Pons (tissue), 1 donor: ENCODE measurements at regions not wholly inside any gene's neighbourhood (a gene's known extent, or its start where the extent isn't known, plus 50 kb on each side); places are given as distances from the start of the nearest gene placed in this dataset.

Experiments
- DNase-seq: peaks from one replicate; pipeline ENCODE4 v3.0.0-alpha.2; 2016; ENCODE audit warnings: low spot score

DNA sequence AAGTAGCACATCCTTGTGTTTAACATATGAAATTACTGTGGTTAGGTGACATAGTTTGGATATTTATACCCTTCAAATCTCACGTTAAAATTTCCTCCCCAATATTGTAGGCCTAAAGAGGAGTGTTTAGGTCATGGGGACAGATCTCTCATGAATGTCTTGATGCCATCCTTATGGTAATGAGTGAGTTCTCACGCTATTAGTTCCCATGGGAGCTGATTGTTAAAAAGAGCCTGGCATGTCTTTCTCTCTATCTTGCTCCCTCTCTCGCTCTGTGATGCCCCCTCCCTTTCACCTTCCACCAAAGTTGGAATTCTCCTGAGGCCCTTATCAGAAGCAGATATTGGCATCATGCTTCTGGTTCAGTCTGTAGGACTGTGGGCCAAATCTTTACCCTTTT is 660.1 kb downstream of the ADCYAP1 start:
- DNase-seq, result no peak

DNA sequence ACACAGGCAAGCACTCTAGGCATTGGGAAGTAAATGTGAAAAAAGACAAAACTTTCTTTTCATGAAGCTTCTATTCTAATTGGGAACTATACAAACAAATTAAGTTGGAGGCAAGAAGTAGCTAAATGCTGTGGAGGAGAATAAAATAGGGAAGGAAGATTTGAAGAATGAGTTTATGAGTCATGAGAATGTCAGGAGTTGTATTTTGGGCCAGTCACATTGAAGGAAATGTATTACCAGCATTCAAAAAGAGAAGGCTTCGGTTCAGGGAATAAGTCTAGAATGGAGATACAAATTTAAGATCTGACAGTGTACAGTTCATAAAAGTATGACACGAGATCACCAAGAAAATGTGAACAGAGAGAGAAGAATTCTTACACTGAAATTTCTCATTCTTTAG is 666.5 kb downstream of the ADCYAP1 start:
- no peak for DNase-seq

DNA sequence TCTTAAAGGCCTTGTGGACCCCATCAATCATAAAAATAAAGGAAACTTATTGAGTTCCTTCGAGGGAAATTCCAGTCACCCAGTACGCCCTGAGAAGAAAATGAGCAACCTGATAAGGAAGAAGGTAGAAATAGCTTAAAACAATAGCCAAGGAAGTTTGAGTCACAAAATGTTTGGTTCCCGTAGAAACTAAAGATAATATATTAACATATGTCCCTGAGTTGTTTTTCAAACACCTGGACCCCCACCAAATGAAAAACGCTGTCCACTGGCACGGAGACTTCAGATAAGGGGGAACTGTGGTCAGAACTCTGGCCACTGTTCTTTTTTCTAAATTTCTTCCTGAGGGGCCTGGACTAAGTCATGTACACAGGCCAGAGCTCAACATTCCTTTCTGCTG is 669.1 kb downstream of the ADCYAP1 start:
- no peak for DNase-seq

DNA sequence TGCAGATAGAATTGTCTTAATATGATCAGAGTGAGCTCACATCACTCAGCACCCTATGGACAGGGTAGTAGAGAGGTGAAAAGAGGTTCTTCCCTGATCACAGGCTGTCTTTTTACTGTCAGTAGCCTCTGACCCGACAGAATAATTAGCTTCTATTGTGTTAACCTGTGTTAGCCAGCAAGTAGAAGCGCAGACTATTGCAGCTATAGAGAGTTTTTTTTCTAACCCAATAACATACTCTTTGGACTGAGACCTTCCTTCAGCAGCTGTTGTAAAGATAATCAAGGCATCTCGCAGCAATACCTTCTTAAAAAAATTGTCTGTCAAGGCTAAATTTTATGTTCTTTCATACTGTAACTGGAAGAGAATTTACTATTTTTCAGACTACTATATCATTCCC is 670.4 kb downstream of the ADCYAP1 start:
- no peak for DNase-seq

DNA sequence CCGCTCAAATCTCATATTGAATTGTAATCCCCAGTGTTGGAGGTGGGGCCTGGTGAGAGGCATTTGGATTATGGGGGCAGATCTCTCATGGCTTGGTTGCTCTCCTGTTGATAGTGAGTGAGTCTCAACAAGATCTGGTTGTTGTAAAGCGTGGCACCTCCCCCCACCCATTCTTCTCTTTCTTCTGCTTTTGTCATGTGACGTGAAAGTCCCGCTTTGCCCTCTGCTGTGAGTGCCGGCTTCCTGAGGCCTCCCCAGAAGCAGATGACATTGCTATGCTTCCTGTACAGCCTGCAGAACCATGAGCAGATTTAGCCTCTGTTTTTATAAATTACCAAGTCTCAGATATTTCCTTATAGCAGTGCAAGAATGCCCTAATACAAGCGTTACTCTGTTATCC is 673.8 kb downstream of the ADCYAP1 start:
- DNase-seq, result no peak

DNA sequence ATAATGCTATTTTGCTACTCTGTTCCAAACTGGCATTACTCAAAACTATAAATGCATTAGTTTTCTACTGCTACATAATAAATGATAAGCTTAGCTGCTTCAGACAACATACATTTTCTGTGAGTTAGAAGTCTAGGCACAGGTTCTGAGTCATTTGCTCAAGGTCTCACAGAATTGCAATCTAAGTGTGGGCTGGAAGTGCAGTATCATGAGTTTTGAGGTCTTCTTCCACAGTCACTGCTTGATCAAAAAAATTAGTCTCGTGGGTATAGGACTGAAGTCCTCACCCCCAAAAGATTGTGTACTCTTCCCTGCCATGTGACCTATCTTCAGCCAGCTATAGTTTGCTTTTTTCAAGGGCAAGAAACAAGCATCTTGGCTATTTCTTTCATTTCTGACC is 676.9 kb downstream of the ADCYAP1 start:
- no peak for DNase-seq

DNA sequence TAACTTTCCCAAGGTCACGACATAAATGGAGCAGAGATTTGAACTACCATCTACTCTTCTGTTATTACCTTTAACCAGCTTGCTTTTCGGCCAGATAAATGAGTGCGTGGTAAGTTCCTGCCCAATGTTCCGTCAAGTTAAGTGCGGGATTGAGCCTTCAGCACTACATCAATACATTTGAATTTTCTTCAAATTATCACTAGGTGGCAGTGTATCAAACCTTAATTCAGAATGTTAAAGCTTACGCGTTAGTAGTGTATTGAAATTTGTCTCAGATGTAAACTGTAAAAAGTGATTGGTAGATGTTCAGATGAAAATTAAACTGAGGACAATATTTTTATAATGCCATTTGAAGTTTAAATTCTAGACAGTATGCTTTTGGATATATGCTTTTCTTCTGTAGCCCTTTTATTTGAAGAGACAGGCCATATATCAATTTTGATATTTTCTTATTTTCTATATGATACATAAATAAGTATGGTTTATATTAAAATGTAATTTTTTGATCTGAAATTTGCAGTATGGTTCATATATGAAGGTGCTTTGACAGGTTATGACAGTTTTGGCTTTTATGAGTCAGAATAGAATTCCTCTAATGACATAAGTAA is 681.3 kb downstream of the ADCYAP1 start:
- peak; percentile 59 for DNase-seq

DNA sequence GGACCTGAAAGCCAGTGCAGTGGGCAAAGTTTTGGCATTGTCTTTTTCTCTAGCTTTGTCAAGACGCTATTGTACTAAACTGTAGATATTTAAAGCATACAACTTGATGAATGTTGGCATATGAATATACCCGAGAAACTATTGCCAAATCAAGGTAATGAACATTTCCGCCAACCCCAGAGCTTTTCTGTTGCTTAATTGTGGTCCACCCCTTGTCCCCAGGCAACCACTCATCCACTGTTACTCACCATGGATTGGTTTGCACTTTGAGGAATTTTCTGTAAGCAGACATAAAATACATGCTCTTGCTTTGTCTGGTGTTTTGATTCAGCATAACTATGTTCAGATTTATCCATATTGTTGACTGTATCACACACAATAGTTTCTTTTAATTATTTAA is 688.4 kb downstream of the ADCYAP1 start:
- no peak for DNase-seq

DNA sequence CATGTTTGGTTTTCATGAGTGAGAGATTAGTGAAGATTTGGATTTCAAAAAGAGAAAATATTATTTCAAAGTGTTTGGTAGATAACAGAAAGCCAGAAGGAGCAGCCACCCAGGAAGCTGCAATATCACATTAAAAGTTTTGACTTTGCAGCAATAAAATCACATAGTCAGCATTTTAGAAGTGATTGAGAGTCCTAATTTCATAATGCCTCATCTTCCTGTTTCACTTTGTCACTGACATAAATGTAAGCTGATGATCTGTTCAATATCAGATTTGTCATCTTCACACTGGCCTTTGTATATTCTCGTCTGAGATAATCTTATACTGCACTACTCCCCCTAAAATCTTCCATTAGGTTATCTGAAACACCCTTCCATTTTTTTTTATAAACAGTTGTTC is 690.5 kb downstream of the ADCYAP1 start:
- DNase-seq, result no peak

DNA sequence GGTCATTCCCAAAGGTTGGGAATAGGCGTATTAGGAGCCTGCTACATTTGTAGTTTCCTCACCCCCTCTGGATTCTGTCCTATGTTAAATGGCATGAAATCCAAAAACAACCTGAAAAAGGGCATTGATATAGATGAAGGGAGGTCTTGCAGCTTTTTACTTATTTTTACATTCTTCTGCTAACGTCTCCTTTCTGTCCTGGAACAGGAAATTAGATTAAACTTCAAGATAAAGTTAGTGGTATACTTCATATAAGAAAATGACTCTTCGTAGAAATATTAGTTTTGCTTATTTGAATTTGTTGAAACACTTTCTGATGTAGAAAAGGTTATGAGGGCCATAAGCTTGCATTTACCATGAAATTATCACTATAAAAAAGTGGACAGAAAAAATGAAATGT is 694.5 kb downstream of the ADCYAP1 start:
- no peak for DNase-seq

DNA sequence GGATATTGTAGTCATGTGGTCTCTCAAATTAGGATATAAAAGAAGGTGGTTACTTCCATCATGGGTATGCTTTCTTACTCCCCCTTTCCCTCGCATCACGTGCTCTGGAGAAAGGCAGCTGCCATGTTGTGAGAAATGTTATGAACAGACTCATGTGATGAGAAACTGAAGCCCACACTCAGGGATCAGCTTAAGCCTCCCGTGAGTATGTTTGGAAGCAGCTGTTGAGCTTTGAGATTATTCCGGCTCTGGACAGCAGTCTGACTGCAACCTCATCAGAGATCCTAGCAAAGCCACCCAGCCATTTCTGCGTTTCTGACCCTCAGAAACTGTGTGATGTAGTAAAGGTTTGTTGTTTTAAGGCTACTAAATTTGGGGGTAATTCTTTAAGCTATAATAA is 700.1 kb downstream of the ADCYAP1 start:
- no peak for DNase-seq

DNA sequence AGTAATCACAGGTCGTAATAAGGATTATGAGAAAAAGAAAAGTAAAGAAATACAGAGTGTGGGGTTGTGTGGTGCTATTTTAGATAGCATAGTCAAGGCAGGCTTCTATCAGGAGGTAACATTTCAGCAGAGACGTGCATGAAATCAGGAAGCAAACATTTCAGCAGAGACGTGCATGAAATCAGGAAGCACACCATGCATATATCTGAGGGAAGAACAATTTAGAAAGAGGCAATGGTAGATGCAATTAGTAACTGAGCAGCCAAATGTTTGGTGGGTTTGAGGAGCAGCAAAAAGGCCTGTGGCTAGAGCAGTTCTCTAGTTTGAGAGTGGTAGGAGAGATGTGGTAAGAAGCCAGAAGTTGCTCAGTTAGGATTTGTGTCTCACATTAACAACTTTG is 713.7 kb downstream of the ADCYAP1 start:
- no peak for DNase-seq

DNA sequence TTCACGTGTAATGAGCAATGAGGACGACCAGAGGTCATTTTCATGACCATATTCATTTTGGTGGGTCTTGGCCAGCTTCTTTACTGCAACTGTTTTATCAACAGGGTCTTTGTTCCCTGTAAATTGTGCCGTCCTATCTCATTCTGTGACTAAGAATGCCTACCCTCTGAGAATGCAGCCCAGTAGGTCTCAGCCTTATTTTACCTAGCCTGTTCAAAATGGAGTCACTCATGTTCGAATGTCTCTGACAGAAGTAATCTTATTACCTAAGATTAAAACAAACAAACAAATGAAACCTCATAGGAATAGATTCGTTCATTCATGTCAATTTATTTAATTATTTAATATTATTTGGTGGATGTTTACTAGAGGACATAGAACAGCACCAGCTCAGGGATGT is 714.8 kb downstream of the ADCYAP1 start:
- no peak for DNase-seq

DNA sequence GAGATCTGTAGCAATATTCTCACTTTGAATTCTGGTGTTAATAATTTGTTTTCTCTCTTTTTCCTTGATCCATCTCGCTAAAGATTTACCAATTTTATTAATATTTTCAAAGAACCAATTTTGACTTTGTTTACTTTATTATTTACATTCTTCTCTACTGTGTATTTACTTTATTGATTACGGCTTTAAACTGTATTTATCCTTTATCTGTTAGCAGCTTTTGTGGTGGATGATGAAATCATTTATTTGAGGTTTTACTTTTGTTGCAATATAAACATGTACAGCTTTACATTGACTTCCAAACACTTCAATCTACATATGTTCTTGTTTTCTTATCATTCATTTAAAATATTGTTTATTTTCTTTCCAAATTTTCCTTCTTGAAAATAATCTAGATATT is 719.9 kb downstream of the ADCYAP1 start:
- no peak for DNase-seq

DNA sequence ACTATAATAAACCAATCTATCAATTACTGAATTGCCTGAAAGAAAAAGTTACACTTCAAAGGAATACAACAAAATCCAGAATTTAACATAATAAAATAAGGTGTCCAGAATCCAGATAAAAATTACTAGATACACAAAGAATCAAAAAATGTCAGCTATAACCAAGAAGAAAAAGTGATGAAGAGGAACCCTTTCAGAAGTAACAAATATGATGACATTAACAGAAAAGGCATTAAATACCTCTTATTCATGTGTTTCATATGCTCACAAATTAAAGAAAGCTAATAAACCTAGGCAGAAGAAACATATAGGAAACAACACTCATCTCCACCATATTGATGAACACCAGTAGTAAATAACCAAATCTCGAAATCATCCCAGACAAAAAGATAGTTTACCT is 722.8 kb downstream of the ADCYAP1 start:
- DNase-seq, result no peak

DNA sequence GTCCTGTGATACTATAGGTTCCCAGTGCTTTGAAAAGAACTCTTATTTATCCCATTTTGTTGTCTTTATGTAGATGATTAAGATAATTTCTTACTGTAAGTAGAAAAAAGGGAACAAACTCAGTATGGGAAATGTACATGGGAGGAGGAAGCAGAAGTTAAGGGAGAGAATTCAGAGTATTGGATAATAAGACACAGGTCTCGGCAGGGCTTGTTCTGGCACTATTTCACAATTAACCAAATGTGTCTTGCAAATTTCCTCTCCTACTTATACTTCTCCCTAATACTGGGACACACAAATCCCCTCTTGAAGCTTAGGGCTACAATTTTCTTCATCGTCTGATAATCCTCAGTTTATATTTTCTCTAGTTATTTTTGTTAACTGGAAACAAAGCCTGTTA is 744.0 kb downstream of the ADCYAP1 start:
- no peak for DNase-seq

DNA sequence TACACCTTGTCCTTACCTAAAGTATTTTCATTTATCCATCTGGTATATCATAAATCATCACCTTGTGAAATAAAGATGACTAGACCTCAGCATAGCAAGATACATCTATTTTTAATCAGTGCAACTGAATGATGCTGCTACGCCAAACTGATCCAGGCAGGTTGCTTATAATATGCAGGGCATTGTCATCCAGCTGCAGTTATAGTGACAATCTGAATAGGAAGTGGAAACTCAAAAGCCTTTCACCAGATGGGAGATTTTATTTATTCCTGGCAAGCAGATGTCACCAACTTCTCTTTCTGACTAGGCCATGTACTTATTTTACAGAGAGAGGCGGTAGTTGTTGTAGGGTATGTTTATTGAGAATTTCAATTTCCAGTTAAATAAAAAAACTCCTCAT is 747.3 kb downstream of the ADCYAP1 start:
- no peak for DNase-seq

DNA sequence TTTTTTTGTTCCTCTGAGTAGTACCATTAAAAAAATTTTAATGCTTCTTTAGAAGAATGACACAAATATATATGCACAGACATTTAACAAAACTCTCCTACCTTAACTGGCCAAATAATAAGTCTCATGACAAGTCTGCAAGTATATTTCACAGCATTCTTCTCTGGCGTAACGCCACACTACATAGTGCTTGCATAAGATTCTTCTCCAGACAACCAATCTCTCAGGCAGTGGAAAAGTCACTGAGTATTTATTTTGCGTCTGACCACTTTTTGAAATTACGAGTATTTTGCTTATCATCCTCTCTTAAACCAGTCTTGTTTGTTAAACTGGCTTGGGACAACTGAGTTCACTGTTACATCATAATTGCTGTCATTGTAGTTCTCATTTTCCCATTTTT is 749.2 kb downstream of the ADCYAP1 start:
- no peak for DNase-seq

DNA sequence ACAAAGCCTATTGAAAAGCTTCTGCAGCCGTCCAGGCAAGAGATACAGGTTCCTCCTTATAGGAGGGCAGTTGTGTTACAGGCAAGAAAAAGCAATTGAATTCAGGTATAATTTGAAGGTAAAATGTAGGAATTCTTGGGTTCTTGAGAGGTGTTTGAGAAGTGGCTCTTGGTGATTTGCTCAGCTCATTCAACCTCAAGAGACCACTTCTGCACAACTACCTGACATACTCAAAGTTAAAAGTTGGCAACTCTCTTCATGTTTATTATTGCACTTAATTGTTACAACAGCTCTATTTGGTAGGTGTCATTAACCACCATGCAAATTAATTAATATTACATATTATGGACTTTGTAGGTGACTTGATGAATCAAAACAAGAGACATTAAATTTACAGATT is 753.2 kb downstream of the ADCYAP1 start:
- DNase-seq, result no peak

DNA sequence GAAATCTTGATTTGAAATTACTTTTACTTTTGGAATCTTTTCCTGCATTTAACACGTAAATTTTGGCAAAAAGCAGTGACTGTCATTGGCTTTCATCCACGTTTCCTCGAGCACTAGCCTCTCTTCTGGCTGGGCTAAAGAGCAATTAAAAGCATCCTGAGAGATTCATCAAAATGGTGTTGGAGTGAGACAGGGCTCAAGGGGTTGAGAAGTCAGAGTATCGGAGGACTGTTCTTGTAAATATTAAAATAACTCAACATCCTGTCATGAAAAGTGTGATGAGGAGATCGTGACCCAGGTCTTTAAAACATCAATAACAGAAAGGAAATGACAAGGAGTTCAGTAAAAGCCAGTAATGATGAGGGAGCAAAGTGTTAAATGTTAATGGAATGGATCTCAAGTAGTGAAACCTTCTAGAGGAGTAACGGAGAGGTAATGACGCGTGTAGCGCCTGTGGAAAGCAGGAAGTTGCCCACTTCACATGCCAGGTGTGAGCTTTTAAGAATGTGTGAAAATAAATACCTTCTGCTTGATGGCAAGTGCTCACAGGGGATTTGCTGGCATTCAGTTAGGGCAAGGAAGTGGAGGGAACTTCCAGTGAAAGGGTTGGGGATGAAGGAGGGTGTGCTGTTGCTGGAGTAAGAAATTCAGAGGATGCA is 754.4 kb downstream of the ADCYAP1 start:
- no peak for DNase-seq

DNA sequence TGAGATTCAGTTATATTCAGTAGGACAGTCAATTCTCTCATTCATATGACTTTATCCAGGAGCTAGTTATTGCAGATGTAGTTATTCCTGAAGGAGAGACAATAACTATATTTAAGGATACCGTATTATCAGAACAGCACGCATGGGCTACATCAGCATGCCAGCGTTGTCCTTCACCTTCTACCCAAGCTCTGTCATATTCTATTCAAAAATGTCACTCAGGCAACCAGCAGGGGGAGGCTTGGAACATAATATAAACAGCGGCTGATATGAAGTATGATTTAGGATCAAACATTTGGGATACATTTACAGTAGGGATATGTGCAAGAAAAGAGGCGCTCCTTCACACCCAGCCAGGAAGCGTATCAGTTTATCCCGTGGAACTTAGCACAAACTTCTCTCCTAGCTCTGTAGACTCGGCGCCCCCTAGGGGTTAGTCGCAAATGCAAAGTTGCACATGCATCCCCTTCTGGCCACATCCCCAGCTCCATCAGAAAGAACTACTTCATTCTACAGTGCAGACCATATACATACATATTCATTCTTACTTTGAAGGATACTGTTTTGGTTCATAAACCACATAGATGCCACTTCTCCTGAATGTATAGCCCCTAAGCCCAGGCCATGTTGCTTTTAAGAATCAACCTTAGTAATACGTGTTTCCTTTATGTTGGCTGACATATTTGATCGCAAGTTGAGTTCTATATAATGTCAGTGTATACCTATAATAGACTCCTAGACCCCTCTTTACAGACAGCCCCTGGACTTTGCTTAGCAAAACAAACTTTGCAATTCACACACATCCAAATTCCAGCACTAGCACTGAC is 759.4 kb downstream of the ADCYAP1 start:
- peak; percentile 7 for DNase-seq

DNA sequence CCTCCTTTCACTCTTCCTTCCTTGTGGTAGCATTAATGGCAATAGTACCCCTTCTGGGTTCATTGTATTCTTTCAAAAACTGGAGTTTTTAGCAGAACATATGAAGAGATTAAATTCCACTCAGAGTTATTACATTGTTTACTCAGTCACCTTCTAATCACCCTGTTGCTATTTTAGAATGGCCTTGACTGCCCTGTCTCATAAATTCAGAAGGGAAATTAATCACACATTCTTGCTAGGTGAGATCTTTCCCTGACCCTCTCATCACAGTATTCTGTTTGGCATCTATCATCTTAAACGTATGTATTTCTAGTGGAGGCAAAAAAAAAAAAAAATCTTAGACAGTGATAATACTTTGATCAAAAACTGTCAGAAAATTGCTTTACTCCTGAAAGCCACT is 760.4 kb downstream of the ADCYAP1 start:
- DNase-seq, result no peak

DNA sequence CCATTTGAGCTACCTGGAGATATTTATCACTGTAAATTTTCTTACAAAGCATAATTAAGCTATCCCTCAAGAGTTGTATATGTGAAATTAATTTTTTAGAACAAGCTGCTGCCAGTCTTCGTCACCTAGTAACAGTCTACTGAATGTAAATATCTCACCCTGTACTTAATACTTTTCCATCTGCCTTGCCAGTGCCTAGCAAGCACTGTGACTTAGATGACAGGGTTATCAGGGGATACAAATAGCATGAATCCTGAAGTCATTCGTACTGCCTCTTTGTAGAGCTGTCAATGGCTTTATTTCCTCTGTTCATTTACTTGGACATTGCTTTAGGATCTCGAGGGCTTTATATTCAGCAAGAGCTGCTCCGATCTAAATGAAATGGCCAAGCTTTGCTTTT is 763.6 kb downstream of the ADCYAP1 start:
- no peak for DNase-seq
